ENCODE measurements at regions not wholly inside any gene's neighbourhood (a gene's known extent, or its start where the extent isn't known, plus 50 kb on each side); places are given as distances from the start of the nearest gene placed in this dataset.

GRCh38 chr9:14025741-14026140 lies 288.2 kb downstream of the NFIB start:
- TF ChIP-seq CTCF (IDR thresholded peaks at IDR 0.05) (no peak), EP300 (IDR thresholded peaks at IDR 0.05) (no peak), POLR2AphosphoS5 (IDR thresholded peaks at IDR 0.05) (no peak)

Data from suprapubic skin (tissue), 4 donors.